GM13977 (cell line): ENCODE measurements at regions not wholly inside any gene's neighbourhood (a gene's known extent, or its start where the extent isn't known, plus 50 kb on each side); places are given as distances from the start of the nearest gene placed in this dataset.

Source experiments
- DNase-seq: peaks from one replicate; pipeline ENCODE4 v3.0.0; 2012; ENCODE audit warnings: low spot score
- CTCF ChIP-seq: IDR thresholded peaks from 2 replicates; pipeline ENCODE4 v1.5.1; 2012; ENCODE audit warnings: mild to moderate bottlenecking, control low read depth; ENCODE audit not compliant: insufficient read depth; ENCODE audit errors: extremely low read depth, missing control alignments
- in situ Hi-C: fragments of 300-500 bp; cut with MboI; formaldehyde crosslinking; loops from one replicate; pipeline ENCODE4 v1.12.0; 2022; ENCODE audit warnings: low sequenced_read_pairs, low pct_unique_long_range_greater_than_20kb, mixed read lengths, inconsistent platforms; ENCODE audit not compliant: unreplicated experiment

GRCh38 chr16:35687071-35687470 lies 2227.7 kb downstream of the TP53TG3F start:
- TF ChIP-seq CTCF: no peak
- no peak for DNase-seq
- in situ Hi-C loops: no loop called here

- DNase-seq: no peak
- TF ChIP-seq CTCF: no peak
- in situ Hi-C loops: no loop called here
Observed at GRCh38 chr16:35687781-35688180, 2228.4 kb downstream of the TP53TG3F start.

GRCh38 chr16:35689764-35690163 lies 2230.4 kb downstream of the TP53TG3F start:
- in situ Hi-C loops: no loop called here
- no peak for TF ChIP-seq CTCF
- DNase-seq: no peak

- TF ChIP-seq CTCF: no peak
- in situ Hi-C loops: no loop called here
- DNase-seq: no peak
Observed at GRCh38 chr16:35690413-35690812, 2231.0 kb downstream of the TP53TG3F start.

- TF ChIP-seq CTCF: no peak
- in situ Hi-C loops: no loop called here
- DNase-seq: no peak
Observed at GRCh38 chr16:35691057-35691456, 2231.6 kb downstream of the TP53TG3F start.

- no peak for DNase-seq
- TF ChIP-seq CTCF: no peak
- in situ Hi-C loops: no loop called here
Observed at GRCh38 chr16:35692824-35693223, 2233.4 kb downstream of the TP53TG3F start.

- no peak for DNase-seq
- no peak for TF ChIP-seq CTCF
- in situ Hi-C loops: no loop called here
Observed at GRCh38 chr16:35706901-35707300, 2247.5 kb downstream of the TP53TG3F start.
